ENCODE measurements at regions not wholly inside any gene's neighbourhood (a gene's known extent, or its start where the extent isn't known, plus 50 kb on each side); places are given as distances from the start of the nearest gene placed in this dataset.
"Not testable (repeated sequence)": the region's sequence is repeated elsewhere in the genome, so short reads cannot be mapped to it uniquely, and the experiment has no call there.

DNA sequence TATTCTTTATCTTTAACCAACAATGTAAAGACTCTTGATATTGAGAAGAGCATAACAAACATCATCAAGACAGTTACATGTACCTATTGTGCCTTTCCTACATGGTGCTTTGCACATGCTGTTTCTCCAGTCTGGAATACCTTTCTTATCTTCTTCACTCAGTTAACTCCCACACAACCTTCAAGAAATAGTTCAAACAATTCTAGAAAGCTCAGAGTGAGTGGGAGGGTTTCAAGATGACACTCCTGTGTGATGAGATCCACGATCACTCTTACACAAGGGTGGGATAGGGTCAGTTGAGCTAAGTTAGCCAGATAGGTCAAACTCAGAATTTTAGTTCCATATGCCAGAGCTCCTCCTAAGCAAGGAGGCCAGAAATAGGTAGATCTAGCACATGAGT lies 915.5 kb downstream of the NR2F1-AS1 start:
- Histone ChIP-seq H3K4me3 (no peak overlapping the region), H3K27me3 (no peaks in the 10 kb centered on the region), H3K27ac (no peak overlapping the region), H3K4me1 (no peaks in the 10 kb centered on the region), H3K36me3 (no peaks in the 10 kb centered on the region), H3K9me3 (no peaks in the 10 kb centered on the region)
- ATAC-seq (no peak), DNase-seq (no peak), FAIRE-seq (no peak)
- no peak for TF ChIP-seq CTCF (IDR thresholded peaks at IDR 0.05)
- 48 to 56% methylated on average over 1 of the region's 1 CpG for WGBS, 2 donors
- intact Hi-C loops (cut with DNase I) = no loop called here

GRCh38 chr5:92662741-92663140 lies 918.3 kb downstream of the NR2F1-AS1 start:
- no peak for TF ChIP-seq CTCF (IDR thresholded peaks at IDR 0.05)
- no peak overlapping the region for H3K27ac ChIP-seq
- FAIRE-seq = no peak
- ATAC-seq = no peak
- WGBS, 2 donors = 46 to 50% methylated on average over 3 of the region's 3 CpGs
- H3K4me1 ChIP-seq = no peaks in the 10 kb centered on the region
- H3K4me3 ChIP-seq = no peak overlapping the region
- no peak for DNase-seq
- H3K9me3 ChIP-seq = no peaks in the 10 kb centered on the region
- H3K36me3 ChIP-seq = no peaks in the 10 kb centered on the region
- intact Hi-C loops (cut with DNase I) = no loop called here
- no peaks in the 10 kb centered on the region for H3K27me3 ChIP-seq

GRCh38 chr5:92659246-92659645 lies 921.8 kb downstream of the NR2F1-AS1 start:
- no peak for TF ChIP-seq CTCF (IDR thresholded peaks at IDR 0.05)
- no peaks in the 10 kb centered on the region for H3K9me3 ChIP-seq
- no peak overlapping the region for H3K27ac ChIP-seq
- H3K36me3 ChIP-seq = no peaks in the 10 kb centered on the region
- no peaks in the 10 kb centered on the region for H3K27me3 ChIP-seq
- no peaks in the 10 kb centered on the region for H3K4me1 ChIP-seq
- DNase-seq (no peak), FAIRE-seq (no peak), ATAC-seq (no peak)
- intact Hi-C loops (cut with DNase I) = no loop called here
- H3K4me3 ChIP-seq = no peak overlapping the region

GRCh38 chr5:92654601-92655000 lies 926.4 kb downstream of the NR2F1-AS1 start:
- H3K4me1 ChIP-seq; FAIRE-seq; H3K36me3 ChIP-seq; ATAC-seq; H3K4me3 ChIP-seq; intact Hi-C loops (cut with DNase I); H3K27ac ChIP-seq; H3K27me3 ChIP-seq; DNase-seq; H3K9me3 ChIP-seq: not testable (repeated sequence)
- WGBS, 2 donors = 70 to 88% methylated on average over 3 of the region's 3 CpGs

GRCh38 chr5:92653730-92654461 lies 927.1 kb downstream of the NR2F1-AS1 start:
- H3K4me1 ChIP-seq = no peaks in the 10 kb centered on the region
- H3K36me3 ChIP-seq = no peaks in the 10 kb centered on the region
- DNase-seq (no peak), FAIRE-seq (no peak), ATAC-seq (no peak)
- intact Hi-C loops (cut with DNase I) = no loop called here
- H3K27ac ChIP-seq = no peak overlapping the region
- no peaks in the 10 kb centered on the region for H3K27me3 ChIP-seq
- no peaks in the 10 kb centered on the region for H3K9me3 ChIP-seq
- whole genome bisulfite sequencing, 2 donors = 12 to 19% methylated on average over 2 of the region's 2 CpGs
- H3K4me3 ChIP-seq = no peak overlapping the region
- TF ChIP-seq CTCF (IDR thresholded peaks at IDR 0.05) = no peak
